HCT116 (cell line): ENCODE measurements at regions not wholly inside any gene's neighbourhood (a gene's known extent, or its start where the extent isn't known, plus 50 kb on each side); places are given as distances from the start of the nearest gene placed in this dataset.

ENCODE experiments used
- CBX3 ChIP-seq: IDR thresholded peaks from 2 replicates; pipeline ENCODE4 v1.6.1; 2012; ENCODE audit warnings: low read depth
- CTCF ChIP-seq, 3 experiments: fragments of 200-600 bp in 1 of 3; sonication (generic) in 1 of 3; IDR thresholded peaks in 2 of 3; conservative IDR thresholded peaks in 1 of 3; 2 replicates each; pipeline ENCODE4 v1.5.1; 2012 to 2017; ENCODE audit warnings: low read depth in 2 of 3, low read length in 2 of 3, antibody characterized with exemption in 1 of 3, borderline replicate concordance in 1 of 3, control low read depth in 1 of 3, mild to moderate bottlenecking in 1 of 3, mixed read lengths in 1 of 3, mixed run types in 1 of 3, moderate library complexity in 1 of 3; ENCODE audit not compliant: insufficient read depth in 1 of 3
- EZH2 ChIP-seq: fragments of 200-600 bp; sonication (generic); IDR thresholded peaks from 2 replicates; pipeline ENCODE4 v1.6.1; 2017; ENCODE audit warnings: antibody characterized with exemption, mixed run types
- MAX ChIP-seq: IDR thresholded peaks from 2 replicates; pipeline ENCODE4 v1.6.1; 2012
- POLR2A ChIP-seq: IDR thresholded peaks from 2 replicates; pipeline ENCODE4 v1.7.0; 2011; ENCODE audit warnings: borderline replicate concordance; ENCODE audit not compliant: insufficient read depth, insufficient read length; ENCODE audit errors: extremely low read depth
- RAD21 ChIP-seq: IDR thresholded peaks from 2 replicates; pipeline ENCODE4 v1.6.1; 2012; ENCODE audit warnings: low read depth, mild to moderate bottlenecking
- YY1 ChIP-seq: IDR thresholded peaks from 2 replicates; pipeline ENCODE4 v1.6.1; 2011; ENCODE audit warnings: low read length, low read depth, moderate library complexity, mild to moderate bottlenecking; ENCODE audit not compliant: insufficient replicate concordance; ENCODE audit errors: extremely low read depth

GRCh38 chr3:137108699-137109440 lies 151.1 kb downstream of the IL20RB start:
- TF ChIP-seq MAX (no peak), CTCF (IDR thresholded peaks at IDR 0.05 in 2 of 3, conservative IDR thresholded peaks at IDR 0.05 in 1 of 3; ENCODE audit: borderline replicate concordance in 1 of 3, insufficient read depth in 1 of 3, low read depth in 2 of 3, low read length in 2 of 3) (no peak), CBX3 (no peak), RAD21 (no peak), POLR2A (no peak), YY1 (no peak), EZH2 (no peak)
